Type B pancreatic cell (in vitro differentiated cells): ENCODE measurements at regions not wholly inside any gene's neighbourhood (a gene's known extent, or its start where the extent isn't known, plus 50 kb on each side); places are given as distances from the start of the nearest gene placed in this dataset.

Experiments used
- DNase-seq: peaks from one replicate; pipeline ENCODE4 v3.0.0; 2021; ENCODE audit warnings: mixed read lengths; ENCODE audit not compliant: unreplicated experiment; ENCODE audit errors: extremely low spot score
- H3K27ac Mint-ChIP-seq: 2 replicates; pipeline ENCODE4 v1.8.0; 2021; ENCODE audit warnings: mild to moderate bottlenecking, mixed read lengths
- H3K27me3 Mint-ChIP-seq: 2 replicates; pipeline ENCODE4 v1.8.0; 2021; ENCODE audit warnings: mixed read lengths
- H3K36me3 Mint-ChIP-seq: 2 replicates; pipeline ENCODE4 v1.8.0; 2021; ENCODE audit warnings: mixed read lengths
- H3K4me1 Mint-ChIP-seq: one replicate; pipeline ENCODE4 v1.8.0; 2021; ENCODE audit warnings: mixed read lengths; ENCODE audit not compliant: unreplicated experiment
- H3K4me3 Mint-ChIP-seq: 2 replicates; pipeline ENCODE4 v1.8.0; 2021; ENCODE audit warnings: mild to moderate bottlenecking, mixed read lengths
- H3K9me3 Mint-ChIP-seq: 2 replicates; pipeline ENCODE4 v1.8.0; 2021; ENCODE audit warnings: mixed read lengths
- TF ChIP-seq, protein P1 (sequence below): fragments of 200-600 bp; sonication (generic); conservative IDR thresholded peaks from 2 replicates; pipeline ENCODE4 v1.5.0; 2021; ENCODE audit warnings: antibody characterized with exemption, mild to moderate bottlenecking

DNA sequence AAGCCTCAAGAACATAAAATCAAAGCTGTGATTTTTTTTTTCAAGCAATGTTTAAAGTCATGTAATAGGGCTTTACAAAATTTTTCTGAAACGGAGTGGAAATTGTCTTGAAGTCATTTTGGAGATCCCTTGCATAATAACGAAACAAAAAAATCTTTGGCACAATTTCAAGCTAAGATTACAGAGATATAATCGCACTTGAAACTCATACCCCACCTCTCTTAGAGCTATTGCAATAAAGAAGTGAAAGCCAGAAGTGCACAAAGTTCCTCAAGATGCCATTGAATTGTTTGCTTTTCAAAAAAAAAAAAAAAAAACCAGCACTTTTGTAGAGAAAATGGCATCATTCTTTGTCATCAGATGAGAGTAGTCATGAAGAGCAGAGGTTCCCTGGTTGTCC is 152.3 kb downstream of the PAX3 start:
- no peak for DNase-seq
- H3K27ac Mint-ChIP-seq, result no peak overlapping the region
- TF ChIP-seq, protein P1, sequence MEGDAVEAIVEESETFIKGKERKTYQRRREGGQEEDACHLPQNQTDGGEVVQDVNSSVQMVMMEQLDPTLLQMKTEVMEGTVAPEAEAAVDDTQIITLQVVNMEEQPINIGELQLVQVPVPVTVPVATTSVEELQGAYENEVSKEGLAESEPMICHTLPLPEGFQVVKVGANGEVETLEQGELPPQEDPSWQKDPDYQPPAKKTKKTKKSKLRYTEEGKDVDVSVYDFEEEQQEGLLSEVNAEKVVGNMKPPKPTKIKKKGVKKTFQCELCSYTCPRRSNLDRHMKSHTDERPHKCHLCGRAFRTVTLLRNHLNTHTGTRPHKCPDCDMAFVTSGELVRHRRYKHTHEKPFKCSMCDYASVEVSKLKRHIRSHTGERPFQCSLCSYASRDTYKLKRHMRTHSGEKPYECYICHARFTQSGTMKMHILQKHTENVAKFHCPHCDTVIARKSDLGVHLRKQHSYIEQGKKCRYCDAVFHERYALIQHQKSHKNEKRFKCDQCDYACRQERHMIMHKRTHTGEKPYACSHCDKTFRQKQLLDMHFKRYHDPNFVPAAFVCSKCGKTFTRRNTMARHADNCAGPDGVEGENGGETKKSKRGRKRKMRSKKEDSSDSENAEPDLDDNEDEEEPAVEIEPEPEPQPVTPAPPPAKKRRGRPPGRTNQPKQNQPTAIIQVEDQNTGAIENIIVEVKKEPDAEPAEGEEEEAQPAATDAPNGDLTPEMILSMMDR, result no peak
- H3K4me3 Mint-ChIP-seq, result no peak overlapping the region
- peaks cover 8% of the 10 kb centered on the region for H3K27me3 Mint-ChIP-seq
- H3K36me3 Mint-ChIP-seq, result no peaks in the 10 kb centered on the region
- no peaks in the 10 kb centered on the region for H3K4me1 Mint-ChIP-seq
- peaks cover 4% of the 10 kb centered on the region for H3K9me3 Mint-ChIP-seq

DNA sequence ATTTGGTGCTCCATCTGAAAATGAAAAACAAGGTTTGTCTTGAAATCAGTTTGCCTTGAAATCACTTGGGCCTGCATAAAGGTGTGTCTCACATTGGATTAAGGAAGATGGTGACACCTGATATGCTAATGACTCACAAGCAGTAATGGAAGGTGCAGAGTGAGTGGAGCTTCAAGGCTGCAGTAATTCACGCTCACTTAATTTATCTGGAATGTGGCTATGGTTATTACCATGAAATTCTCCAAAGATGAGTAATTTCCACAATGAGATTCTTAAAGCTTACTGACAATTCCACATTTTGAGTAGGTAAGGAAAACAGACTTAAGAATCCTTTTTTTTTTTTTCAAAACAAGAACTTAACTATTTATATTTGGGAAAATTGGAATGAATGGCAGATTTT is 156.8 kb downstream of the PAX3 start:
- Mint-ChIP-seq H3K9me3 (peaks cover 12% of the 10 kb centered on the region), H3K27me3 (peaks cover 12% of the 10 kb centered on the region), H3K4me1 (no peaks in the 10 kb centered on the region), H3K4me3 (no peak overlapping the region), H3K36me3 (no peaks in the 10 kb centered on the region), H3K27ac (no peak overlapping the region)
- no peak for DNase-seq
- TF ChIP-seq, protein P1, result no peak

DNA sequence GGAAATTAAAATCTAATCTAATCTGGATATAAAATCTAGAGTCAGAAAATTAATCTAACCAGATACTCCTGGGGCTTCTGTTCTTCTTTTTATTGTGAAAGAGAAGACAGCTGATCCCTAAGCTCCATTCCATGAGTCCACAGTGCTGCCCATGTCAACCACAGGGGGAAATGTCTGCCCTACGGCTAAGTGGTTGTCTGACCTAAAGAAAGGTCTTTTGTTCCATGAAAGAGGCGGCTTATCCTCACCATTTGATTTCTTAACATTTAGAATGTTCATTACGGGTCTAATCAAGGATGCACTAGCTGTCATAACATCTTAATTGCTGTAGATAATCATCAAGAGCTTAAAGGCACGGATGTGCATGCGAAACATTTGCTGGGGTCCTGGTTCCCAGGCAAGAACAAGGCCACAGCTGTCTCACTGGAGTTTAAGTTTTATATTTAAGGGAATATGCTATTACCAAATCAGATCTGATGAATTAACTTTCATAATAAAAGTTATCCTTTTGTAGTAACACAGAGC is 162.6 kb downstream of the PAX3 start:
- no peak for DNase-seq
- Mint-ChIP-seq H3K27ac (no peak overlapping the region), H3K36me3 (no peaks in the 10 kb centered on the region), H3K4me1 (no peaks in the 10 kb centered on the region), H3K27me3 (peaks cover 21% of the 10 kb centered on the region), H3K4me3 (no peak overlapping the region), H3K9me3 (peaks cover 11% of the 10 kb centered on the region)
- TF ChIP-seq, protein P1, result no peak

DNA sequence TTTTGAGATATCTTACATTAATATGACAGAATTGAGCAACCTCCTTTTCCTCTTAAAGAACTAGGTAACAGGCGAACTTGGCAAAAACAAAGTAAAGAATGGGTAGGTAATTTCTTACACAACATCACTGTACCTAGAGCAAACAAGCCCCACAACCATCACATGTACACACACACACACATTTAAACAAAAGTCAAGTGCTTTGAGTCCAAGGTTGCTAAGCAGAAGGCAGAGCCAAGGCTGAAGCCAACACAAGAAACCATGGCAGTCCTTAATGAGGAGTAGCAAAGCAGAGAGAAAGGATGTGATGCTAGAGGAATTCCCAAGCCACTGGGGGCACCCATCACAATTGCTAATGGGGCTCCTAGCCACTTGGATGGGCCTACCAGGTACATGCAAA is 164.1 kb downstream of the PAX3 start:
- TF ChIP-seq, protein P1, result no peak
- H3K27me3 Mint-ChIP-seq, result peaks cover 21% of the 10 kb centered on the region
- H3K9me3 Mint-ChIP-seq, result peaks cover 11% of the 10 kb centered on the region
- H3K4me1 Mint-ChIP-seq, result no peaks in the 10 kb centered on the region
- no peak overlapping the region for H3K27ac Mint-ChIP-seq
- no peaks in the 10 kb centered on the region for H3K36me3 Mint-ChIP-seq
- DNase-seq, result no peak
- no peak overlapping the region for H3K4me3 Mint-ChIP-seq

DNA sequence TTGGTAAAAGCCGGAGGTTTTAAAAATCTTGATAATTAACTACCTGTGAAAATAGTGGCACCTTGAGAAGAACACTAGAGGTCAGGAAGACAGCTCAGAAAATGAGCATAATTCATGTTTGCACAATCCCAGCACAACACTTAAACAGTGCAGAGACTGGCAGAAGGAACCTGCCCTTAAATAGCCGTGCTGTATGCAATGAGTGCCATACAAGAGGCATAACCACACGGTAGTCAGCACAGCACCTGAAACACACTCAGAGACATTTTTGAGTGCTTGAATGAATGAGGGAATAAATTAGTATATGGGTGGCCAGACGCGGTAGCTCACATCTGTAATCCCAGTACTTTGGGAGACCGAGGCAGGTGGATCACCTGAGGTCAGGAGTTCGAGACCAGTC is 164.9 kb downstream of the PAX3 start:
- no peaks in the 10 kb centered on the region for H3K36me3 Mint-ChIP-seq
- H3K27me3 Mint-ChIP-seq, result peaks cover 21% of the 10 kb centered on the region
- DNase-seq, result no peak
- TF ChIP-seq, protein P1, result no peak
- H3K4me3 Mint-ChIP-seq, result no peak overlapping the region
- no peak overlapping the region for H3K27ac Mint-ChIP-seq
- H3K9me3 Mint-ChIP-seq, result peaks cover 11% of the 10 kb centered on the region
- H3K4me1 Mint-ChIP-seq, result no peaks in the 10 kb centered on the region

DNA sequence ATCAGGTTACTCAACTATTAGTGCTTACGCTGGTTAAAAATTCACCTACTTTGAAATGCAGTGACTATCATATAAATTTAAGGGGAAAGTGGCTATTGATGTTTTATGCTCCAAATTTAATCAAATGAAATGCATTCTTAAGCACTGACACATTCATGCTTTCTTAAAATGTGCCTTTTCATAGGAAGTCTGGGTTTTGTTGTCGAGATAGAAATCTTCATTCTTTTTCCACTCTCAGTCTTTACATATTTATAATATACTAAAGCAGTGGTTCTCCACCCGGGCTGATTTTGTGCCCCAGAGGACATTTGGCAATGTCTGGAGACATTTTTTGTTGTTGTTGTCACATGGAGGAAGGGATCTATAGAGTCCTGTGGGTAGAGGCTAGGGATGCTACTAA is 167.9 kb downstream of the PAX3 start:
- H3K4me3 Mint-ChIP-seq, result no peak overlapping the region
- peaks cover 30% of the 10 kb centered on the region for H3K27me3 Mint-ChIP-seq
- DNase-seq, result no peak
- H3K36me3 Mint-ChIP-seq, result no peaks in the 10 kb centered on the region
- TF ChIP-seq, protein P1, result no peak
- no peaks in the 10 kb centered on the region for H3K4me1 Mint-ChIP-seq
- H3K27ac Mint-ChIP-seq, result no peak overlapping the region
- H3K9me3 Mint-ChIP-seq, result no peaks in the 10 kb centered on the region
